ENCODE measurements at regions not wholly inside any gene's neighbourhood (a gene's known extent, or its start where the extent isn't known, plus 50 kb on each side); places are given as distances from the start of the nearest gene placed in this dataset.

DNA sequence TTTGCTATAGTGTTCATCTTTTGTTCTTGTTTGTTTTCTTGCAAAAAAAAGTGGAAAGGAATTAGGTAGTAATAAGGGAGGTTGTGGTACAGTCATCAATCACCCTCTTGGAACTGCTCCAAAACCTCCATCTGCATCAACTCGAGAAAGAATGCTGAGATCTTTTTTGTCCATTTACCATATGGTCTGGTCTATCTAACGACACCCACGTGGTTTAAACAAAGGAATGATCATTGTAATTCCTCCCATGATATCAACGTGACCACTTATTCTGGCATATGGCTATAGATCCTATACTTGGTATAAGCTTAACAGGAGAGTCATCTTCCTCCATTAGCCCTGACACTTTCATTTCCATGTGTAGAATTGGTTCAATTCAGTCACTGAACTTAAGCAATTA lies 1025.3 kb upstream of the NXPH2 start:
- TF ChIP-seq CTCF (IDR thresholded peaks at IDR 0.05; ENCODE audit: low read depth, low read length, missing input control) (no peak), RXRA (IDR thresholded peaks at IDR 0.05) (no peak), MAX (IDR thresholded peaks at IDR 0.05) (no peak), NR2F2 (IDR thresholded peaks at IDR 0.05) (no peak), YY1 (IDR thresholded peaks at IDR 0.05) (no peak), TAF1 (conservative IDR thresholded peaks at IDR 0.05) (no peak), RAD21 (IDR thresholded peaks at IDR 0.05) (no peak), ZBTB33 (IDR thresholded peaks at IDR 0.05) (no peak), HNF4G (IDR thresholded peaks at IDR 0.05) (no peak), SP1 (IDR thresholded peaks at IDR 0.05) (no peak)
- TF ChIP-seq, protein P1, sequence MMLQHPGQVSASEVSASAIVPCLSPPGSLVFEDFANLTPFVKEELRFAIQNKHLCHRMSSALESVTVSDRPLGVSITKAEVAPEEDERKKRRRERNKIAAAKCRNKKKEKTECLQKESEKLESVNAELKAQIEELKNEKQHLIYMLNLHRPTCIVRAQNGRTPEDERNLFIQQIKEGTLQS (IDR thresholded peaks at IDR 0.05) = no peak
- TF ChIP-seq, protein P2, sequence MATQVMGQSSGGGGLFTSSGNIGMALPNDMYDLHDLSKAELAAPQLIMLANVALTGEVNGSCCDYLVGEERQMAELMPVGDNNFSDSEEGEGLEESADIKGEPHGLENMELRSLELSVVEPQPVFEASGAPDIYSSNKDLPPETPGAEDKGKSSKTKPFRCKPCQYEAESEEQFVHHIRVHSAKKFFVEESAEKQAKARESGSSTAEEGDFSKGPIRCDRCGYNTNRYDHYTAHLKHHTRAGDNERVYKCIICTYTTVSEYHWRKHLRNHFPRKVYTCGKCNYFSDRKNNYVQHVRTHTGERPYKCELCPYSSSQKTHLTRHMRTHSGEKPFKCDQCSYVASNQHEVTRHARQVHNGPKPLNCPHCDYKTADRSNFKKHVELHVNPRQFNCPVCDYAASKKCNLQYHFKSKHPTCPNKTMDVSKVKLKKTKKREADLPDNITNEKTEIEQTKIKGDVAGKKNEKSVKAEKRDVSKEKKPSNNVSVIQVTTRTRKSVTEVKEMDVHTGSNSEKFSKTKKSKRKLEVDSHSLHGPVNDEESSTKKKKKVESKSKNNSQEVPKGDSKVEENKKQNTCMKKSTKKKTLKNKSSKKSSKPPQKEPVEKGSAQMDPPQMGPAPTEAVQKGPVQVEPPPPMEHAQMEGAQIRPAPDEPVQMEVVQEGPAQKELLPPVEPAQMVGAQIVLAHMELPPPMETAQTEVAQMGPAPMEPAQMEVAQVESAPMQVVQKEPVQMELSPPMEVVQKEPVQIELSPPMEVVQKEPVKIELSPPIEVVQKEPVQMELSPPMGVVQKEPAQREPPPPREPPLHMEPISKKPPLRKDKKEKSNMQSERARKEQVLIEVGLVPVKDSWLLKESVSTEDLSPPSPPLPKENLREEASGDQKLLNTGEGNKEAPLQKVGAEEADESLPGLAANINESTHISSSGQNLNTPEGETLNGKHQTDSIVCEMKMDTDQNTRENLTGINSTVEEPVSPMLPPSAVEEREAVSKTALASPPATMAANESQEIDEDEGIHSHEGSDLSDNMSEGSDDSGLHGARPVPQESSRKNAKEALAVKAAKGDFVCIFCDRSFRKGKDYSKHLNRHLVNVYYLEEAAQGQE (IDR thresholded peaks at IDR 0.05) = no peak

Measured in liver (tissue), 3 donors.